GM19468 (cell line): ENCODE measurements at regions not wholly inside any gene's neighbourhood (a gene's known extent, or its start where the extent isn't known, plus 50 kb on each side); places are given as distances from the start of the nearest gene placed in this dataset.

Source experiments
- ATAC-seq: cut with Tn5 transposase; IDR thresholded peaks from one replicate; pipeline ENCODE4 v1.9.1; 2021; ENCODE audit warnings: mild to moderate bottlenecking, moderate library complexity, moderate number of reproducible peaks; ENCODE audit not compliant: unreplicated experiment; ENCODE audit errors: extremely low read depth

DNA sequence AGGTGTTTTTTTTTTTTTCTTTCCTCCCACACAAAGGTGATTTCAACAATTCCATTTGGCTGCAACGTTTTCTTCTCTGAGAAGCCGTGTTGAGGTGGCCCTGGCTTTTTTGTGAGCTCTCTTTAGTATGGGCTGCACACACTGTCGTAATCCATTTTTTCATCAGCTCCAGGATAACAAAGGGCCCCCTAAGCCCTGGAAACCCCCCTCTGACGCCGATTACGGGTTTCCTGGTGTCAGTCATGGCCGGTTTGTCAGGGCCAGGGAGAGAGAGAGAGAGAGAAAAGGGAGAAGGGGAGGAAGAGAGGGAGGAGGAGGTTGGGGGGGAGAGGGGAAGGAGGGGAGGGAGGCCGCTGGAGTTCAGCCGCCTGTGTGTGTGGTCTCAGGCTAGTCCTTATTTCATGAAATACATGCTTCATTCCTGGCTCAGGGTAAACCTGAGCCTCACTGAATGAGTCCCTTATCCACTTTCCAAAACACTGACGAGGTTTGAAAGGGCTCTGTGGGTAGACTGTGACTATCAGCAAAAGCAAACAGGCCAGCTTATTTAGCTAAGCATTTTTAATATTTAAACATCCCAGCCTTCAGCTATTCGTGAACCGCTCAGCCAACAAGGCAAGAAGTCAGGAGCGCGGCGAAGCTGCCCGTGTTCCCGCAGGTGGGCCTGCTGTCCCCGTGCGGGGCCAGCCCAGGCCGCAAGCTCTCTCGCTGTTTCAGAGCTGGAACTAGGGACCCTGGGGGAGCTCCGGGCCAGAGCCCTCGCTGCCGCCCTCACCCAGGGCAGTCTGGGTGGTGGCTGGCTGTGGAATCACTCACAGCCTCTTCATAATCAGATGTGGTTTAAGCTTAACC is 172.8 kb downstream of the ERCC6L2 start:
- ATAC-seq: no peak

- no peak for ATAC-seq
Observed at GRCh38 chr9:96047741-96048103, 172.2 kb downstream of the ERCC6L2 start.

DNA sequence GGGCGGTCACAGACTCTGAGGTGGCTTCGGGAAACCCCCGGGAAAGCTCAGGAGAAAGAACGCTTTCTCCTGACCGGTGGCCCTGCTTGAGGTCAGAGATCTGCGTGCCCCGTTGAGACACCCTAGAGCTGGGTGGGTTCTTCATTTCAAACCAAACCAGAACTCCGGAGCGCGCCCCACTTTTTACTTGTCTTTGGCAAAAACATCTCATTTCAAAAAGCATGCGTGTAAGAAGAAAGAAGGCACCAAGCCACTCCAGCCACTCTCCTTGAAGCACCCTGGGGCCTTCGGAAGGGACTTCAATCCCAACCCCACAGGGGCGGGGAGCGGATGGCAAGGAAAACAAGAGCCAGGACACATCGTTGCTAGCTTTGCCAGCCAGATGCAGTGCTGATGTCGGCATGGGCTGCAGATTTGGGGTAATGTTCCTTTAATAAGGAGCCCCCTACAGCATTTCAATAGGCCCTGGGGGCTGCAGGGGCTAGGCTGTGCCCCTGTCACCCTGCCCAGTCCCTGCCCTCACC is 171.7 kb downstream of the ERCC6L2 start:
- ATAC-seq: no peak

- no peak for ATAC-seq
Observed at GRCh38 chr9:96045811-96046210, 170.3 kb downstream of the ERCC6L2 start.

GRCh38 chr9:96044401-96044800 is 168.9 kb downstream of the ERCC6L2 start:
- no peak for ATAC-seq

DNA sequence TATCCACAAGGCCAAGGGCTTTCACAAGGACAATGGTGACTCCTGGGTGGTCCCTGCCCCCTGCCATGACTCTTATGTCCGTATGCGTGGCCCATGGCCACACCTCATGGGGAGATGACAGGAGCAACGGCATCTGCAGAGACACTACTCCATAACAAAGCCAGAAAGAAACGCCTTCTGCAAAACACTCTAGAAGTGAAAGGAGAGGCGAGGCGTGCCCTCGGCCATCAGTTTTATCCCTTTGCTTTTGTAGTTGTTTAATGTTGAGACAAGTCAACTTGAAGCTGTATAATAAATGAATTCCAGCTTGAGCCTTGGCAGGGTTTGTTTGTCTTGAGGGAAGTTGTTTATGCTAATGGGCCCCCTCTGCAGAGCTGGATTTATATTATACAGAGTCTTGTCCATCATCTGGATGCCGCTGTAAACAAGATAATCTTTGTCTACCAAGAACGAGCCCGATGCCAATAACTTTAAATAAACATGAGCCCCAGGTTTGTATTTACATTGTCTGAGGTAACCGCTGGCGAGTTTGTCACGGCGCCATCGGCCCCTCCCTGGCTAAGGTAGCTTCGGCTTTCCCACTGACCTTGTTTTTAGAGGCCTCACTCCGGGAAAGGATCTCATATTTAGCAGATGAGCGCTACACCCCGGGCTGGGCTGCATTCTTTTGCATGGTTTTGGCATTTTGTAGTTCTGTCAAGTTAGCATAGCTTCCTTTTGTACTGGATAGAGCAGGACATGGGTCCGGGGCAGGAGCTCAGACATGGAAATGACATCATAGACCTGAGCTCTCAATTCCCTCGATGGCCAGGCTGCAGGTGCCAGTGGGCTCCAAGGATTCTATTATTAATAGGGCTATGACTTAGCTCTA is 165.3 kb downstream of the ERCC6L2 start:
- no peak for ATAC-seq

DNA sequence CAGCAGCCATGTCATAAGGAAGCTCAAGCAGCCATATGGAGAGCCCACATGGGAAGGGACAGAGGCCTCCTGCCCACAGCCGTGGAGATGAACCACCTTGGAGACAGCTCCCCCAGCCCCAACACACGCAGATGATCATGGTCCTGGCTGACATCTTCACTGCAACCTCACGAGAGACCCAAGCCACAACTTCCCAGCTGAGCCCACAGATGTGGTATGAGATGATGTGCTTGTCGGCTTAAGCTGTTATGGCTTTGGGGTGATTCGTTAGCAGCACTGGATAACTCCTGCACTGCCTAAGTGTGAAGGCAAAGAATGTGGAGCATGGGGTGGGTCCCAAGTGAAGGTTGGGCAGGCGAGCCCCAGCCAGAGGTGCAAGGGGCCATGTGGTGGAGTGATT is 163.4 kb downstream of the ERCC6L2 start:
- no peak for ATAC-seq

DNA sequence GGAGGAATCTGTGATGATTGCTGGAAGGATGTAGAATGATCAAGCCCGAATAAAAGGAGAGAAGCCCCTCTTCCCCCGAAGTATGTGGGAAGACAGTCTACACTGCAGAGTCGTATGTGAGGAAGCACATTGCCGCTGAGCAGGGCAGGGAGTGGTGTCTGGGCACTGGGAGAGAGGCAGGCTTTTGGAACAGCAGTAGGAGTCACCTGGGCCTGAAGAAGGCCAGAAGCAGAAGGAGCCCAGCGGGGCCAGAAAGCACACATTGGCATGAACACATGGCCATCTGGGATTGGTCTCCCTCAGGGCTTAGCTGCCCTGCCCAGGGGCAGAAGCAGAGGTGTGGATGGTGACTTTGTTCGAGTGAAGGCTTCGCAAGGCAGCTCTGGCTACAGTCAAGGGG is 162.8 kb downstream of the ERCC6L2 start:
- ATAC-seq: no peak

DNA sequence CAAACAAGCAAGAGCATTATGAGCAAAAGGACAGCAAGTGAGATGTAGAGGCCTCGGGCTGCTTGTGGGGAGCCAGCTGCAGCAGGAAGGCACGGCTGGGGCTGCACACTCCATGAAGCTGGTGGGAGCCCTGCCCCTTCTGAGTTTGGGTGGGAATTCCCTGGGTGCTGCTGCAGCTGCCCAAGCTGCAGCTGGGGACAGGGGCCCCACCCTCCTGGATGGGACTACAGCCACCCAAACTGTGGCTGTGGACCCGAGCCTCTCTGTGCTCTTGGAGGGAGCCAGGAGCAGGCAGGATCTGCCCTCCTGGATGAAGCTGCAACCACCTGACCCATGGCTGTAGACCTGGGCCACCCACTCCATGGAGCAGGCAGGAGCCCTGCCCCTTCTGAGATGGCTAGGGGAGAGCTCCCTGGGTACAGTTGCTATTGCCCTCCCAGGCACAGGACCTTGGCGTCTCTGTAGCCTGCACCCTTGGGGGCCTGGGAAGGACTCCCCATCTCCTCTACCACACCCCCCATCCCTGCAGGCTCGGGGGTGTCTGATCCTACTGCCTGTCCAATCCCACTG is 159.1 kb downstream of the ERCC6L2 start:
- no peak for ATAC-seq

DNA sequence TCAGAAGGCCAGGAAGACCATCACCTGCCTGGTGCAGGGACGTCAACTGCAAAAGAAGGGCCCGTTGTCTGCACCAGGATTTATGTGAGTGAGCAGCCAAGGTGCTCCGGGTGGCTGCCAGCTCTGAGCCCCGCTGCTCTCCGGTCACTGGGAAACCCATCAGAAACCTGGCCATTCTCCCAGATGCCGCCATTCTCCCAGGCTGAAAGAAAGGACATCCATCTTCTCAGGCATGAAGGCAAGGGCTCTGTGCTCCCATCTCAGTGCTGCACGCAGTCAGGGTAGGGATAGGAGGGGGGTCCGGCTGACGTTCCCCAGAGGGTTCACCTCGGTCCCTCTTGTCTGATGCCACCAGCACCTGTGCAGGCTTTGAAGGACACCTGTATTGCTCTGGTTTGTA is 158.4 kb downstream of the ERCC6L2 start:
- ATAC-seq: no peak

DNA sequence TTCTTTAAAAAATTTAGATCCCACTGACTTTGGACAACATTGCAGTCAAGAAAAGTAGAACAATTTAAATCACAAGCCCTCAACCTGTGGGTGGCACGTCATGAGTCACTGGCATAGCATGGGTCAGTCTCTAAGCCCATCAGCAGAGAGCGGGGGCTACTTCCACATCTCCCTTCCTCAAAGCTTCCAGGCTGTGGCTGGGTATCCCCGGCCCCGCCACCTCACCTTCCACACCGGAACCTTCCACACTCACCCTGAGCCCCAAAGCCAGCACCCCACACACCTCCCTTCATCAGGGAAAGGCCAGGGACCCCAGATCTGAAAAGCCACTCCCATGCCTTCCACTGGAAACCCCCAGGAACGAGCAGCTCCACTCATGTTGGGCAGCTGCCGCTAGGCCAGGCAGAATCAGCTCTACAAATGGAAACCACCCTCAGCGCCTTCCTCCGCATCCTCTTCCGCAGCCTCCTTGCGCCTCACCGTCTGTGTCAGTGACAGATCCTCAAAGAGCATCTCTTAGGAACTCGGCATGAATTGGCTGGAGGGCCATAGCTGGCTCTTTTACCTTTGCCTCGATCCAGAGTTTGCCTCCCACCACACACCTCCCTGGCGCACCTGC is 156.5 kb downstream of the ERCC6L2 start:
- no peak for ATAC-seq

DNA sequence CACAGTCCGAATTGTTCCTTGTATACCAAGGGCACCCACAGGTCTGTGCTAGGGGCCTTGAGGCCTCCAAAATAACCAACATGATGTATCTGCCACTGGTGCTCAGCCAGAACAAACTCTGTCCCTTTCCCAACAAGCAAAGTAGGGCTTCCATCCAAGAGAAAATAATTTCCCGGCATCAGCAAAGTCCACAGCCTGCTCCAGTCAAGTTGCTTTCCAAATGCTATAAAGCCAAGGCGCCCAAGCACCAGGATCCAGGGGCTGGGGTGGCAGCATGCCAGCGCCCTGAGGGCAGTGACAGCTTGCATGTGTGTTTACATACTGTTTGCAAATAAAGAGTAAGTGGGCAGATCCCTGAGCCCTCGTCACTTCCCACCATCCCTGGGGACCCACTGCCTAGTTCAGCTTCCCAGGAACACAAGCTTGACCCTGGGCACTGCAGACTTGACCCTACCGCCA is 155.9 kb downstream of the ERCC6L2 start:
- no peak for ATAC-seq

DNA sequence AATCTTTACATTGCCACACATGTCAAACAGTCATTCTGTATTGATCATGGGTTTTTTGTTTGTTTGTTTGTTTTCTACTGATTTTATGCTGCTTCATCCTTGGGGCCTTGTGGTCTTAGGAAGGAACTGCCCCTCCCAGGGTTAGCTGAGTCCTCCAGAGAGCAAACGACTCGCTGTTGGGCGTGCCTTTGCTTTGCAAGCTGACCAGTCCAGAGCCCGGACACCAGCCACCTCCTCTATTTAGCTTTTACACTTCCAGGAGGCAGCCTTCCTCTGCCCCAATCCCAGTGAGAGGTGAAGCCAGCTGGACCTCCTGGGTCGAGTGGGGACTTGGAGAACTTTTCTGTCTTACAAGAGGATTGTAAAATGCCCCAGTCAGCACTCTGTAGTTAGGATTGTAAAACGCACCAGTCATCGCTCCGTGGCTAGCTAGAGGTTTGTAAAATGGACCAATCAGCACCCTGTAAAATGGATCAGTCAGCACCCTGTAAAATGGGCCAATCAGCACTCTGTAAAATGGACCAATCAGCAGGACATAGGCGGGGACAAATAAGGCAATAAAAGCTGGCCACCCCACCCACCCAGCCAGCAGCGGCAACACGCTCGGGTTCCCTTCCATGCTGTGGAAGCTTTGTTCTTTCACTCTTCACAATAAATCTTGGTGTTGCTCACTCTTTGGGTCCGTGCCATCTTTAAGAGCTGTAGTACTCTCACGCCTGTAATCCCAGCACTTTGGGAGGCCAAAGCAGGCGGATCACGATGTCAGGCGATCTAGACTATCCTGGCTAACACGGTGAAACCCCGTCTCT is 154.4 kb downstream of the ERCC6L2 start:
- ATAC-seq: no peak

GRCh38 chr9:96027251-96028131 is 152.0 kb downstream of the ERCC6L2 start:
- no peak for ATAC-seq

DNA sequence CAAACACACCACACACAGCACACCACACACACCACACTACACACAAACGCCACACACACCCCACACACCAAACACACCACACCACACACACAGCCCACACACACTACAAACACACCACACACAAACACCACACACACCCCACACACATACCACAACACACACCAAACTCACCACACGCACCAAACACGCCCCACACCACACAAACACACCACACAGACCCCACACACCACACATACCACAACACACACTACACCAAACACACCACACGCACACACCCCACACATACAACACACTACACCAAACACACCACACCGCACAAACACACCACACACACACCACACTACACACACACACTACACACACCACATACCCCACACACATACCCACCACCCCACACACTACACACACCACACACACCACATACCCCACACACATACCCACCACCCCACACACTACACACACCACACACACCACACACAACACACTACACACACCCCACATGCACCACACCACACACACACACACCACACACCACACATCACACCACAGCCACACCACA is 151.2 kb downstream of the ERCC6L2 start:
- no peak for ATAC-seq

GRCh38 chr9:96025995-96026602 is 150.6 kb downstream of the ERCC6L2 start:
- no peak for ATAC-seq

DNA sequence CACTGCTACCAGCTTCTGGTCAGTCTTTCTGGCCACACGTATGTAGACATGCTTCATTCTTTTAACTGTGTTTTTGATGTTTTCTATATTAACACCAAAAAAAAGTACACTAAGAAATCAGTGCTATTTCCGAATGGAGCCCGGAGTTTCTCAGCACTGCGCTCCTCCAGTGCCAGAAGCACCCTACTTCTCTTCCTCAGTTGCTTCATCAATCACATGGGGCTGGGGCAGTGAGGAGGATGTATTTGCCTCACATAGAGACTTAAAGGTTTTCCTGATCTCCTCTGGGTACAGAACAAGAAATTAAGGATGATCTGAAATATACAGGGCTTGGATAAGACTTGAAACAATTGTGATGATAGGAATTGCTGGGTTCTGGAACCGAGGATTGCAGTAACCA is 148.0 kb downstream of the ERCC6L2 start:
- ATAC-seq: no peak
